ENCODE measurements at regions not wholly inside any gene's neighbourhood (a gene's known extent, or its start where the extent isn't known, plus 50 kb on each side); places are given as distances from the start of the nearest gene placed in this dataset.

- TF ChIP-seq POLR2A (IDR thresholded peaks at IDR 0.05): no peak
- TF ChIP-seq CTCF (IDR thresholded peaks at IDR 0.05 in 4 of 5, conservative IDR thresholded peaks at IDR 0.05 in 1 of 5): no peak
Measured at GRCh38 chr16:6349725-6350124, 982.9 kb upstream of the RBFOX1 start.
